Suprapubic skin (tissue), 3 donors: ENCODE measurements at regions not wholly inside any gene's neighbourhood (a gene's known extent, or its start where the extent isn't known, plus 50 kb on each side); places are given as distances from the start of the nearest gene placed in this dataset.

Experiments
- CTCF ChIP-seq, 2 donors: fragments of 200-600 bp in 1 of 2; fragments of 450-650 bp in 1 of 2; sonication (generic) in 1 of 2; IDR thresholded peaks; one replicate each; pipeline ENCODE4 v1.5.1; 2016 to 2019; ENCODE audit warnings: antibody characterized with exemption in 2 of 2, mild to moderate bottlenecking in 1 of 2, moderate library complexity in 1 of 2
- POLR2A ChIP-seq, 2 donors: fragments of 450-650 bp; IDR thresholded peaks; one replicate each; pipeline ENCODE4 v1.6.1; 2017; ENCODE audit warnings: antibody characterized with exemption in 2 of 2, mild to moderate bottlenecking in 2 of 2, moderate library complexity in 2 of 2

GRCh38 chr2:7165736-7166135, 248.5 kb downstream of the RNF144A start:
- TF ChIP-seq CTCF (IDR thresholded peaks at IDR 0.05) (no peak), POLR2A (IDR thresholded peaks at IDR 0.05) (no peak)
